GM12878 (cell line): ENCODE measurements at regions not wholly inside any gene's neighbourhood (a gene's known extent, or its start where the extent isn't known, plus 50 kb on each side); places are given as distances from the start of the nearest gene placed in this dataset.

Experiments used
- ATAC-seq: fragments of 200-7000 bp; cut with Tn5 transposase; 3 replicates; pipeline ENCODE4 v1.9.1; 2020; ENCODE audit warnings: mild to moderate bottlenecking, moderate library complexity
- BruUV-seq: library from RNA; stranded (reverse); fragments of 400-500 nt; replicated peaks from 2 replicates; lab custom pipeline; 2021; lab: Mats Ljungman, UMichigan
- CTCF ChIA-PET: fragments of 300-600 bp; sonication (Branson Sonifier 250); formaldehyde crosslinking; extraction: SDS; loops from one replicate; lab custom pipeline; 2021; ENCODE audit warnings: inconsistent platforms; lab: Yijun Ruan, JAX
- POLR2A ChIA-PET: fragments of 350-600 bp; formaldehyde crosslinking; extraction: SDS; loops from one replicate; lab custom pipeline; 2021; ENCODE audit warnings: inconsistent platforms; lab: Charles Lee
- RAD21 ChIA-PET: fragments of 300-600 bp; sonication (Branson Sonifier 250); formaldehyde crosslinking; loops from one replicate; lab custom pipeline; 2023; ENCODE audit warnings: antibody characterized with exemption; ENCODE audit not compliant: unreplicated experiment; lab: Charles Lee
- SMC1A ChIA-PET: fragments of 300-600 bp; sonication (Branson Sonifier 250); formaldehyde crosslinking; loops from one replicate; lab custom pipeline; 2023; ENCODE audit not compliant: unreplicated experiment, uncharacterized antibody; lab: Charles Lee
- DNase-seq: peaks from one replicate; pipeline ENCODE4 v3.0.0-alpha.2; 2011; ENCODE audit warnings: low read depth, low spot score
- FAIRE-seq: peaks from 3 replicates; lab custom pipeline; 2011; peaks lifted over from hg19 to GRCh38; lab: Jason Lieb, UNC
- H2AFZ ChIP-seq: 2 replicates; pipeline ENCODE4 v1.6.0; 2011; ENCODE audit warnings: low read depth, low read length, control low read depth; ENCODE audit not compliant: control insufficient read depth
- H3K27ac ChIP-seq: 2 replicates; pipeline ENCODE4 v1.5.1; 2011; ENCODE audit warnings: control low read depth; ENCODE audit not compliant: control insufficient read depth, insufficient read depth
- H3K27me3 ChIP-seq, 2 experiments: replicated peaks in 1 of 2; 2 replicates each; pipeline versions ENCODE4 v1.6.0 to v1.6.1; 2011; ENCODE audit warnings: low read length in 1 of 2; ENCODE audit not compliant: control insufficient read depth in 2 of 2, insufficient read depth in 2 of 2
- H3K36me3 ChIP-seq, 2 experiments: 2 replicates each; pipeline ENCODE4 v1.5.1; 2011; ENCODE audit warnings: low read length in 1 of 2; ENCODE audit not compliant: control insufficient read depth in 2 of 2, insufficient read depth in 2 of 2
- H3K4me1 ChIP-seq: 2 replicates; pipeline ENCODE4 v1.6.1; 2011; ENCODE audit warnings: mild to moderate bottlenecking, low read length, moderate library complexity, mixed read lengths; ENCODE audit not compliant: control insufficient read depth, insufficient read depth
- H3K4me2 ChIP-seq: 2 replicates; pipeline ENCODE4 v1.6.0; 2011; ENCODE audit warnings: control low read depth; ENCODE audit not compliant: control insufficient read depth, insufficient read depth
- H3K4me3 ChIP-seq: fragments of 200-600 bp; sonication (generic); 2 replicates; pipeline ENCODE4 v1.5.1; 2016
- H3K79me2 ChIP-seq: 2 replicates; pipeline ENCODE4 v1.6.0; 2011; ENCODE audit warnings: low read length; ENCODE audit not compliant: control insufficient read depth, insufficient read depth
- H3K9ac ChIP-seq: 2 replicates; pipeline ENCODE4 v1.8.0; 2011; ENCODE audit warnings: low read length, control low read depth, mixed read lengths; ENCODE audit not compliant: control insufficient read depth, insufficient read depth
- H3K9me3 ChIP-seq: replicated peaks from 3 replicates; pipeline ENCODE4 v1.5.1; 2011; ENCODE audit warnings: mild to moderate bottlenecking, low read length; ENCODE audit not compliant: control insufficient read depth, insufficient read depth
- H4K20me1 ChIP-seq: 2 replicates; pipeline ENCODE4 v1.6.0; 2011; ENCODE audit not compliant: control insufficient read depth, insufficient read depth
- ATF2 ChIP-seq: IDR thresholded peaks from 2 replicates; pipeline ENCODE4 v1.6.1; 2012; ENCODE audit warnings: low read length, inconsistent platforms
- CBFB ChIP-seq: IDR thresholded peaks from 2 replicates; pipeline ENCODE4 v1.6.1; 2016; ENCODE audit warnings: antibody characterized with exemption, low read depth
- CBX5 ChIP-seq: sonication (generic); IDR thresholded peaks from 2 replicates; pipeline ENCODE4 v1.6.1; 2016; ENCODE audit warnings: low read depth, moderate library complexity, mild to moderate bottlenecking, inconsistent platforms
- CREM ChIP-seq: IDR thresholded peaks from 2 replicates; pipeline ENCODE4 v1.6.1; 2014; ENCODE audit warnings: antibody characterized with exemption, low read depth
- DPF2 ChIP-seq: fragments of 450-650 bp; IDR thresholded peaks from 2 replicates; pipeline ENCODE4 v1.6.1; 2017; ENCODE audit warnings: mild to moderate bottlenecking
- E2F8 ChIP-seq: fragments of 450-650 bp; IDR thresholded peaks from 2 replicates; pipeline ENCODE4 v1.6.1; 2018; ENCODE audit warnings: mild to moderate bottlenecking, low read depth, moderate library complexity; ENCODE audit not compliant: partially characterized antibody
- HDAC2 ChIP-seq: fragments of 200-600 bp; sonication (generic); IDR thresholded peaks from 2 replicates; pipeline ENCODE4 v1.6.1; 2017
- HDGF ChIP-seq: fragments of 450-650 bp; IDR thresholded peaks from 2 replicates; pipeline ENCODE4 v1.6.1; 2016; ENCODE audit warnings: antibody characterized with exemption
- NFYB ChIP-seq: IDR thresholded peaks from 2 replicates; pipeline ENCODE4 v1.6.1; 2011; ENCODE audit warnings: low read depth, mild to moderate bottlenecking, low read length, improper control_type of control experiment, moderate library complexity; ENCODE audit not compliant: insufficient read depth
- PAX5 ChIP-seq: IDR thresholded peaks from 2 replicates; pipeline ENCODE4 v1.6.1; 2011; ENCODE audit warnings: low read depth, low read length, borderline replicate concordance
- POLR2AphosphoS2 ChIP-seq: IDR thresholded peaks from 2 replicates; pipeline ENCODE4 v1.6.1; 2011; ENCODE audit warnings: low read depth, mild to moderate bottlenecking, low read length, improper control_type of control experiment, moderate library complexity
- RBBP5 ChIP-seq: fragments of 200-600 bp; sonication (generic); conservative IDR thresholded peaks from 2 replicates; pipeline ENCODE4 v1.6.1; 2016
- STAT3 ChIP-seq: IDR thresholded peaks from 2 replicates; pipeline ENCODE4 v1.6.1; 2011; ENCODE audit warnings: low read depth, low read length, improper control_type of control experiment
- USF2 ChIP-seq: IDR thresholded peaks from 2 replicates; pipeline ENCODE4 v1.6.1; 2011; ENCODE audit warnings: low read depth, low read length, improper control_type of control experiment, borderline replicate concordance
- ZSCAN29 ChIP-seq: fragments of 450-650 bp; IDR thresholded peaks from 2 replicates; pipeline ENCODE4 v1.6.1; 2017; ENCODE audit warnings: mild to moderate bottlenecking, moderate library complexity
- ZZZ3 ChIP-seq: IDR thresholded peaks from 2 replicates; pipeline ENCODE4 v1.6.1; 2011; ENCODE audit warnings: low read depth; ENCODE audit not compliant: control insufficient read depth, insufficient read length
- WGBS: methylation state at CpG from one replicate; pipeline ENCODE4 v1.1.6; 2016; ENCODE audit warnings: low lambda C conversion rate; ENCODE audit not compliant: insufficient replicate concordance, insufficient coverage; ENCODE audit errors: missing lambda C conversion rate; 5-methylcytosine and 5-hydroxymethylcytosine counted together
- in situ Hi-C: fragments of 300-500 bp; cut with MboI; formaldehyde crosslinking; loops from 9 replicates; pipeline ENCODE4 v1.14.3; 2018; ENCODE audit warnings: mixed read lengths
- intact Hi-C: fragments of 100-400 bp; cut with micrococcal nuclease; formaldehyde crosslinking; loops from one replicate; pipeline ENCODE4 v1.14.2; 2022; ENCODE audit not compliant: unreplicated experiment

- CTCF ChIA-PET, result no interaction called here
- SMC1A ChIA-PET, result no interaction called here
- no peaks in the 10 kb centered on the region for H3K27me3 ChIP-seq
- no peak for TF ChIP-seq DPF2
- TF ChIP-seq NFYB, result no peak
- TF ChIP-seq E2F8, result no peak
- no peak for TF ChIP-seq RBBP5
- no peak for TF ChIP-seq STAT3
- no peak for TF ChIP-seq CREM
- no peak for TF ChIP-seq ATF2
- no peak for TF ChIP-seq CBFB
- TF ChIP-seq POLR2AphosphoS2, result no peak
- TF ChIP-seq PAX5, result no peak
- no peak for TF ChIP-seq HDAC2
- no peak for TF ChIP-seq ZZZ3
- TF ChIP-seq CBX5, result no peak
- no peak for TF ChIP-seq ZSCAN29
- no peak for TF ChIP-seq USF2
- TF ChIP-seq HDGF, result no peak
- TF ChIP-seq, all 136 proteins: peak for 0
- ChIA-PET RAD21 (no interaction called here), POLR2A (no interaction called here)
- WGBS, result 93% methylated on average over 2 of the region's 2 CpGs
- no peak overlapping the region for H2AFZ ChIP-seq
- no peak for ATAC-seq
- no peak overlapping the region for H3K4me2 ChIP-seq
- H3K9me3 ChIP-seq, result no peaks in the 10 kb centered on the region
- DNase-seq, result no peak
- H3K36me3 ChIP-seq, result no peaks in the 10 kb centered on the region
- no peak overlapping the region for H3K4me3 ChIP-seq
- in situ Hi-C loops (no loop called here), intact Hi-C loops (no loop called here)
- no peaks in the 10 kb centered on the region for H4K20me1 ChIP-seq
- no peak overlapping the region for H3K27ac ChIP-seq
- no peak for FAIRE-seq
- no peak overlapping the region for H3K9ac ChIP-seq
- H3K4me1 ChIP-seq, result no peaks in the 10 kb centered on the region
- no TSS peak for BruUV-seq
- H3K79me2 ChIP-seq, result no peaks in the 10 kb centered on the region
Observed at GRCh38 chr13:33956346-33956745, 138.4 kb downstream of the RFC3 start.
